ENCODE measurements at regions not wholly inside any gene's neighbourhood (a gene's known extent, or its start where the extent isn't known, plus 50 kb on each side); places are given as distances from the start of the nearest gene placed in this dataset.

GRCh38 chr1:65486613-65487012 is 66.1 kb downstream of the LEPR start:
- DNase-seq = no peak

- DNase-seq = no peak
Observed at GRCh38 chr1:65489481-65489880, 69.0 kb downstream of the LEPR start.

GRCh38 chr1:65490231-65491009 is 70.0 kb downstream of the LEPR start:
- no peak for DNase-seq

GRCh38 chr1:65491472-65491871 is 71.0 kb downstream of the LEPR start:
- DNase-seq = no peak

GRCh38 chr1:65493802-65494201 is 73.3 kb downstream of the LEPR start:
- no peak for DNase-seq

- no peak for DNase-seq
Observed at GRCh38 chr1:65494671-65495070, 74.2 kb downstream of the LEPR start.

- no peak for DNase-seq
Observed at GRCh38 chr1:65495137-65495536, 74.7 kb downstream of the LEPR start.

- no peak for DNase-seq
Observed at GRCh38 chr1:65497256-65497830, 76.9 kb downstream of the LEPR start.

- DNase-seq = no peak
Observed at GRCh38 chr1:65503427-65503826, 83.0 kb downstream of the LEPR start.

- no peak for DNase-seq
Observed at GRCh38 chr1:65504263-65504662, 83.8 kb downstream of the LEPR start.

- DNase-seq = no peak
Observed at GRCh38 chr1:65505547-65506300, 85.3 kb downstream of the LEPR start.

GRCh38 chr1:65508051-65508450 is 87.6 kb downstream of the LEPR start:
- DNase-seq = no peak

GRCh38 chr1:65509912-65510680 is 89.6 kb downstream of the LEPR start:
- no peak for DNase-seq

- no peak for DNase-seq
Observed at GRCh38 chr1:65510961-65511360, 90.5 kb downstream of the LEPR start.

GRCh38 chr1:65512383-65512782 is 91.9 kb downstream of the LEPR start:
- no peak for DNase-seq

GRCh38 chr1:65512967-65513780 is 92.7 kb downstream of the LEPR start:
- no peak for DNase-seq

GRCh38 chr1:65514041-65514440 is 93.6 kb downstream of the LEPR start:
- no peak for DNase-seq

GRCh38 chr1:65524931-65525265 is 104.4 kb downstream of the LEPR start:
- no peak for DNase-seq

- DNase-seq = peak; percentile 27
Observed at GRCh38 chr1:65525266-65526048, 105.0 kb downstream of the LEPR start.

- DNase-seq = no peak
Observed at GRCh38 chr1:65526049-65526556, 105.6 kb downstream of the LEPR start.

- DNase-seq = no peak
Observed at GRCh38 chr1:65527190-65527589, 106.7 kb downstream of the LEPR start.

Data from hindlimb muscle (tissue), 1 donor.